Parathyroid adenoma (tissue), 2 donors: ENCODE measurements at regions not wholly inside any gene's neighbourhood (a gene's known extent, or its start where the extent isn't known, plus 50 kb on each side); places are given as distances from the start of the nearest gene placed in this dataset.

Source experiments
- H2AFZ ChIP-seq: fragments of 300-600 bp; sonication (generic); one replicate; pipeline ENCODE4 v1.7.0; 2017; ENCODE audit warnings: antibody characterized with exemption, mild to moderate bottlenecking
- H3K27ac ChIP-seq: fragments of 300-600 bp; sonication (generic); one replicate; pipeline ENCODE4 v1.7.0; 2017
- H3K27me3 ChIP-seq: fragments of 300-600 bp; sonication (generic); one replicate; pipeline ENCODE4 v1.7.0; 2017; ENCODE audit warnings: low read length; ENCODE audit not compliant: control insufficient read depth, insufficient read depth
- H3K36me3 ChIP-seq: fragments of 300-600 bp; sonication (generic); one replicate; pipeline ENCODE4 v1.7.0; 2017; ENCODE audit warnings: low read length; ENCODE audit not compliant: control insufficient read depth, insufficient read depth
- H3K4me1 ChIP-seq: fragments of 300-600 bp; sonication (generic); one replicate; pipeline ENCODE4 v1.7.0; 2017; ENCODE audit warnings: control low read depth
- H3K4me2 ChIP-seq: fragments of 300-600 bp; sonication (generic); one replicate; pipeline ENCODE4 v1.7.0; 2017; ENCODE audit warnings: low read length
- H3K4me3 ChIP-seq: fragments of 300-600 bp; sonication (generic); one replicate; pipeline ENCODE4 v1.7.0; 2017; ENCODE audit warnings: low read depth, low read length
- H3K79me2 ChIP-seq: fragments of 300-600 bp; sonication (generic); one replicate; pipeline ENCODE4 v1.7.0; 2017; ENCODE audit warnings: control low read depth
- H3K9ac ChIP-seq: fragments of 300-600 bp; sonication (generic); one replicate; pipeline ENCODE4 v1.7.0; 2017; ENCODE audit warnings: mild to moderate bottlenecking
- H3K9me3 ChIP-seq: fragments of 300-600 bp; sonication (generic); one replicate; pipeline ENCODE4 v1.7.0; 2017; ENCODE audit warnings: low read length; ENCODE audit not compliant: control insufficient read depth
- CTCF ChIP-seq: fragments of 300-600 bp; sonication (generic); IDR thresholded peaks from one replicate; pipeline ENCODE4 v1.7.0; 2017; ENCODE audit warnings: antibody characterized with exemption, mild to moderate bottlenecking
- donor health status: primary hyperparathyroidism.

DNA sequence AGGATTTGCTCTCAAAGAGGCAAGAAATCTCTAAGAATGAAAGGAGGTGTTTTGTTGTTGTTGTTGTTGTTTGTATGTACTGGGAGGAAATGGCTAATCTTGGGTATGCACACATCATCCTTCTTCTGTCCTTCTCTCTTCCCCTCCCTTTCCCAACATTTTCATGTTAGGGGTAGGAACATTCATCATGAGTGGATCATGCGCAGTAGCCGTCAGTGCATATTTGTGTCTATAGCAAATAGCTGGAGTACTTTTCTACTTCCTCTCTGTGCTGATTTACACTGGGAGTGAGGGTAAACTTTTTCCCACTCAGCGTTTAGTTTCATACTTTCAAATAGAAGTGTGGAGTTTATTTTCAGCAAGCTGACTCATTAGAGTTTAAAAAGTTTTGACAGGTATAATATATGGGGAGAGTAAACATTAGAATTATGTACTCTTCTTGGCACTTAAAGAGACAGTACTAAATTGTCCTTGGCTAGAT lies 80.5 kb upstream of the PRKG1 start:
- H3K27me3 ChIP-seq: no peaks in the 10 kb centered on the region
- H3K4me1 ChIP-seq: no peaks in the 10 kb centered on the region
- no peaks in the 10 kb centered on the region for H3K36me3 ChIP-seq
- H3K79me2 ChIP-seq: no peaks in the 10 kb centered on the region
- no peak overlapping the region for H3K4me3 ChIP-seq
- H3K9ac ChIP-seq: no peak overlapping the region
- no peak overlapping the region for H3K4me2 ChIP-seq
- H3K9me3 ChIP-seq: no peaks in the 10 kb centered on the region
- TF ChIP-seq CTCF: no peak
- no peak overlapping the region for H2AFZ ChIP-seq
- H3K27ac ChIP-seq: no peak overlapping the region

DNA sequence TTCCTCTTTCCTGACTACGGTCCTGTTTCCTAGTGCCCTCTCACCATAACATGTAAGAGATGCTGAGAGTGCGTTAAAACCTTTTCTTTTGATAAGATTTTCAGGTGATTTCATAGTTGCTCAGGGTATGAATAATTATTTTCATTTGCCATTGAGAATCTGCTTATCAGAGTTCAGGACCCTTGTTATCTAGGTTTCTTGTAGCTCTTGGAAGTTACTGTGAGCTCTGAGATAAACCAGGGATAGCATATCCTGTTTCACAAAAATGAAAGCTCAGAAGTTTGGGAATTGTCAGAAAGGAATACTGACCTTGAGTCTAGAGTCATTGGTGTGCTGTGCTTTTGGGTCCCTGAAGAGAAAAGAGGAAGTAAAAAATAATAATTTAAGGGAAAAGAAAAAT lies 76.8 kb upstream of the PRKG1 start:
- peak overlapping the region; percentile 26 for H3K27ac ChIP-seq
- H3K4me3 ChIP-seq: no peak overlapping the region
- H3K79me2 ChIP-seq: no peaks in the 10 kb centered on the region
- no peak overlapping the region for H3K9ac ChIP-seq
- H3K27me3 ChIP-seq: no peaks in the 10 kb centered on the region
- no peaks in the 10 kb centered on the region for H3K9me3 ChIP-seq
- H3K4me1 ChIP-seq: no peaks in the 10 kb centered on the region
- H3K4me2 ChIP-seq: no peak overlapping the region
- no peaks in the 10 kb centered on the region for H3K36me3 ChIP-seq
- no peak for TF ChIP-seq CTCF
- H2AFZ ChIP-seq: peak overlapping the region; percentile 42

DNA sequence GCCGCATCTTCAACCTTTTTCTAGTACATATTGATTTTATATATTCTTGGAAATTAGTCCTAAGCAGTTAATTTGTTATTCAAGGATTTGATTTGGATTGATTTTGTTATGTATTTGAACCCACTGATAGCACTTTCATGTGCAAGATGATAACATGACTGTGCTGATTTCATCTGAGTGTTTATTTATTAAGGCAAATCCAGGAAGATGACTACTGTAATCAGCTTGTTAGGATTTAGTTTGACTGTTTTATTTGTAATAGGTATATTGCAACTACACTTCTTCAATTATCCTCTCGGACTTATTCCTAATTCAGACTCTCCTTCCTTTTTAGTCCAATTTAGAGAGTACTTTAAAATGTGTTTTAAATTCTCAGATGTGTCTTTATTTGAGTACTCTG lies 75.1 kb upstream of the PRKG1 start:
- Histone ChIP-seq H3K4me3 (no peak overlapping the region), H3K4me2 (no peak overlapping the region), H2AFZ (no peak overlapping the region), H3K79me2 (no peaks in the 10 kb centered on the region), H3K27me3 (no peaks in the 10 kb centered on the region), H3K27ac (no peak overlapping the region), H3K4me1 (no peaks in the 10 kb centered on the region), H3K9me3 (no peaks in the 10 kb centered on the region), H3K36me3 (no peaks in the 10 kb centered on the region), H3K9ac (no peak overlapping the region)
- no peak for TF ChIP-seq CTCF

GRCh38 chr10:51000164-51000563 lies 74.1 kb upstream of the PRKG1 start:
- Histone ChIP-seq H3K4me3 (no peak overlapping the region), H3K4me2 (no peak overlapping the region), H3K36me3 (no peaks in the 10 kb centered on the region), H2AFZ (no peak overlapping the region), H3K27ac (no peak overlapping the region), H3K27me3 (no peaks in the 10 kb centered on the region), H3K9me3 (no peaks in the 10 kb centered on the region), H3K4me1 (no peaks in the 10 kb centered on the region), H3K79me2 (no peaks in the 10 kb centered on the region), H3K9ac (no peak overlapping the region)
- no peak for TF ChIP-seq CTCF

- H3K79me2 ChIP-seq: no peaks in the 10 kb centered on the region
- H3K9ac ChIP-seq: no peak overlapping the region
- H3K36me3 ChIP-seq: no peaks in the 10 kb centered on the region
- H3K9me3 ChIP-seq: no peaks in the 10 kb centered on the region
- no peaks in the 10 kb centered on the region for H3K27me3 ChIP-seq
- no peak overlapping the region for H3K27ac ChIP-seq
- TF ChIP-seq CTCF: no peak
- no peak overlapping the region for H3K4me3 ChIP-seq
- H3K4me2 ChIP-seq: no peak overlapping the region
- H3K4me1 ChIP-seq: no peaks in the 10 kb centered on the region
- H2AFZ ChIP-seq: no peak overlapping the region
Observed at GRCh38 chr10:51000976-51001375, 73.3 kb upstream of the PRKG1 start.
